ENCODE measurements at regions not wholly inside any gene's neighbourhood (a gene's known extent, or its start where the extent isn't known, plus 50 kb on each side); places are given as distances from the start of the nearest gene placed in this dataset.

GRCh38 chr16:7057458-7057857, 275.2 kb upstream of the RBFOX1 start:
- no peak for DNase-seq (ENCODE audit: low spot score)
- no peaks in the 10 kb centered on the region for H3K79me2 ChIP-seq (replicated peaks; ENCODE audit: insufficient read depth)
- Mint-ChIP-seq H3K4me1 (no peaks in the 10 kb centered on the region), H3K36me3 (ENCODE audit: low read depth) (peaks cover 3% of the 10 kb centered on the region; the same call in 2 of the 3 replicates), H3K4me3 (no peak overlapping the region), H3K27ac (no peak overlapping the region), H3K9me3 (peaks cover 84% of the 10 kb centered on the region), H3K27me3 (ENCODE audit: insufficient read depth, low read depth, poor library complexity) (no peaks in the 10 kb centered on the region)
- H2AFZ ChIP-seq = no peak overlapping the region
- no peak overlapping the region for H3K4me2 ChIP-seq
- no peaks in the 10 kb centered on the region for H3K27me3 ChIP-seq (ENCODE audit: insufficient read depth)
- no peaks in the 10 kb centered on the region for H3K4me1 ChIP-seq (ENCODE audit: insufficient read depth)
- H3K4me3 ChIP-seq = no peak overlapping the region
- no peaks in the 10 kb centered on the region for H3K36me3 ChIP-seq (ENCODE audit: insufficient read depth)
- H3F3A ChIP-seq (replicated peaks; ENCODE audit: low read depth) = no peaks in the 10 kb centered on the region
- no peak for ATAC-seq
- H3K27ac ChIP-seq (ENCODE audit: low read depth) = no peak overlapping the region
- H3K9me2 ChIP-seq (ENCODE audit: insufficient read depth) = no peaks in the 10 kb centered on the region
- no peaks in the 10 kb centered on the region for H4K20me1 ChIP-seq (replicated peaks; ENCODE audit: insufficient read depth)
- TF ChIP-seq POLR2AphosphoS5 (IDR thresholded peaks at IDR 0.05; ENCODE audit: low read depth) (no peak), JUNB (IDR thresholded peaks at IDR 0.05; ENCODE audit: unreplicated experiment) (no peak), ETS1 (IDR thresholded peaks at IDR 0.05) (no peak), ZNF114 (CRISPR knock-in tag; IDR thresholded peaks at IDR 0.05) (no peak), STAT1 (IDR thresholded peaks at IDR 0.05; ENCODE audit: unreplicated experiment) (no peak)

GRCh38 chr16:7055443-7055842, 277.2 kb upstream of the RBFOX1 start:
- Mint-ChIP-seq H3K27me3 (ENCODE audit: insufficient read depth, low read depth, poor library complexity) (no peaks in the 10 kb centered on the region), H3K4me3 (no peak overlapping the region), H3K27ac (no peak overlapping the region), H3K36me3 (ENCODE audit: low read depth) (no peaks in the 10 kb centered on the region; the same call in 2 of the 3 replicates), H3K9me3 (peaks cover 84% of the 10 kb centered on the region), H3K4me1 (no peaks in the 10 kb centered on the region)
- Histone ChIP-seq H3K27me3 (ENCODE audit: insufficient read depth) (no peaks in the 10 kb centered on the region), H3K27ac (ENCODE audit: low read depth) (no peak overlapping the region), H3K4me2 (no peak overlapping the region), H3F3A (replicated peaks; ENCODE audit: low read depth) (no peaks in the 10 kb centered on the region), H3K9me2 (ENCODE audit: insufficient read depth) (no peaks in the 10 kb centered on the region), H4K20me1 (replicated peaks; ENCODE audit: insufficient read depth) (no peaks in the 10 kb centered on the region), H3K36me3 (ENCODE audit: insufficient read depth) (no peaks in the 10 kb centered on the region), H3K79me2 (replicated peaks; ENCODE audit: insufficient read depth) (no peaks in the 10 kb centered on the region), H2AFZ (no peak overlapping the region), H3K4me1 (ENCODE audit: insufficient read depth) (no peaks in the 10 kb centered on the region), H3K4me3 (no peak overlapping the region)
- ATAC-seq (no peak), DNase-seq (ENCODE audit: low spot score) (no peak)
- TF ChIP-seq CREB1 (CRISPR knock-in tag; IDR thresholded peaks at IDR 0.05; ENCODE audit: low read depth) (no peak), JUNB (IDR thresholded peaks at IDR 0.05; ENCODE audit: unreplicated experiment) (no peak), REST (IDR thresholded peaks at IDR 0.05; ENCODE audit: unreplicated experiment) (no peak), ZNF331 (CRISPR knock-in tag; IDR thresholded peaks at IDR 0.05; ENCODE audit: low read depth) (no peak), CTCF (conservative IDR thresholded peaks at IDR 0.05; ENCODE audit: low read depth in 2 of 2) (no peak), ZNF114 (CRISPR knock-in tag; IDR thresholded peaks at IDR 0.05) (no peak), POLR2AphosphoS5 (IDR thresholded peaks at IDR 0.05; ENCODE audit: low read depth) (no peak)
